Glutamatergic neuron (in vitro differentiated cells): ENCODE measurements at regions not wholly inside any gene's neighbourhood (a gene's known extent, or its start where the extent isn't known, plus 50 kb on each side); places are given as distances from the start of the nearest gene placed in this dataset.

ENCODE experiments used
- DNase-seq: peaks from one replicate; pipeline ENCODE4 v3.0.0; 2022
- H3K27ac Mint-ChIP-seq: one replicate; pipeline ENCODE4 v1.8.0; 2020; ENCODE audit warnings: mild to moderate bottlenecking, mixed read lengths, inconsistent platforms; ENCODE audit not compliant: unreplicated experiment
- H3K27me3 Mint-ChIP-seq: one replicate; pipeline ENCODE4 v1.8.0; 2020; ENCODE audit warnings: mild to moderate bottlenecking, moderate library complexity, mixed read lengths, inconsistent platforms; ENCODE audit not compliant: unreplicated experiment
- H3K36me3 Mint-ChIP-seq: one replicate; pipeline ENCODE4 v1.8.0; 2020; ENCODE audit warnings: mild to moderate bottlenecking, mixed read lengths, inconsistent platforms; ENCODE audit not compliant: unreplicated experiment
- H3K4me1 Mint-ChIP-seq: one replicate; pipeline ENCODE4 v1.8.0; 2020; ENCODE audit warnings: mild to moderate bottlenecking, low read depth, mixed read lengths, inconsistent platforms; ENCODE audit not compliant: unreplicated experiment
- H3K4me3 Mint-ChIP-seq: one replicate; pipeline ENCODE4 v1.8.0; 2020; ENCODE audit warnings: mild to moderate bottlenecking, mixed read lengths, inconsistent platforms; ENCODE audit not compliant: unreplicated experiment
- H3K9me3 Mint-ChIP-seq: one replicate; pipeline ENCODE4 v1.8.0; 2020; ENCODE audit warnings: mild to moderate bottlenecking, moderate library complexity, mixed read lengths, inconsistent platforms; ENCODE audit not compliant: unreplicated experiment
- CTCF ChIP-seq: fragments of 200-600 bp; sonication (generic); IDR thresholded peaks from one replicate; pipeline ENCODE4 v1.5.0; 2021; ENCODE audit not compliant: partially characterized antibody, unreplicated experiment

- DNase-seq: no peak
- Mint-ChIP-seq H3K27ac (no peak overlapping the region), H3K36me3 (no peaks in the 10 kb centered on the region), H3K9me3 (peaks cover 7% of the 10 kb centered on the region), H3K4me3 (no peak overlapping the region), H3K4me1 (peaks cover 14% of the 10 kb centered on the region), H3K27me3 (peaks cover 5% of the 10 kb centered on the region)
- no peak for TF ChIP-seq CTCF
Measured at GRCh38 chr13:109406376-109406992, 379.9 kb downstream of the IRS2 start.

- H3K27ac Mint-ChIP-seq: peak overlapping the region; percentile 86
- H3K27me3 Mint-ChIP-seq: peaks cover 5% of the 10 kb centered on the region
- TF ChIP-seq CTCF: no peak
- peak overlapping the region; percentile 9 for H3K4me3 Mint-ChIP-seq
- H3K36me3 Mint-ChIP-seq: no peaks in the 10 kb centered on the region
- H3K4me1 Mint-ChIP-seq: peaks cover 18% of the 10 kb centered on the region
- DNase-seq: peak; percentile 27
- H3K9me3 Mint-ChIP-seq: peaks cover 7% of the 10 kb centered on the region
Measured at GRCh38 chr13:109403012-109403421, 383.4 kb downstream of the IRS2 start.

GRCh38 chr13:109401891-109402290 lies 384.5 kb downstream of the IRS2 start:
- Mint-ChIP-seq H3K4me1 (peaks cover 18% of the 10 kb centered on the region), H3K27me3 (peaks cover 5% of the 10 kb centered on the region), H3K9me3 (peaks cover 7% of the 10 kb centered on the region), H3K4me3 (no peak overlapping the region), H3K27ac (no peak overlapping the region), H3K36me3 (no peaks in the 10 kb centered on the region)
- no peak for DNase-seq
- TF ChIP-seq CTCF: no peak

- Mint-ChIP-seq H3K27me3 (peaks cover 5% of the 10 kb centered on the region), H3K4me1 (peaks cover 18% of the 10 kb centered on the region), H3K36me3 (no peaks in the 10 kb centered on the region), H3K27ac (no peak overlapping the region), H3K9me3 (peaks cover 7% of the 10 kb centered on the region), H3K4me3 (no peak overlapping the region)
- TF ChIP-seq CTCF: no peak
- no peak for DNase-seq
Measured at GRCh38 chr13:109401307-109401706, 385.1 kb downstream of the IRS2 start.

GRCh38 chr13:109400624-109401257 lies 385.6 kb downstream of the IRS2 start:
- Mint-ChIP-seq H3K4me1 (peaks cover 18% of the 10 kb centered on the region), H3K27me3 (peaks cover 5% of the 10 kb centered on the region), H3K36me3 (no peaks in the 10 kb centered on the region), H3K4me3 (no peak overlapping the region), H3K27ac (no peak overlapping the region), H3K9me3 (peaks cover 7% of the 10 kb centered on the region)
- TF ChIP-seq CTCF: no peak
- no peak for DNase-seq
